Fibroblast of lung (primary cell): ENCODE measurements at regions not wholly inside any gene's neighbourhood (a gene's known extent, or its start where the extent isn't known, plus 50 kb on each side); places are given as distances from the start of the nearest gene placed in this dataset.

ENCODE experiments used
- DNase-seq, 2 donors: peaks; one replicate each; pipeline versions ENCODE4 v3.0.0 to v3.0.0-alpha.2; 2010; ENCODE audit warnings: low read depth in 2 of 2
- H2AFZ ChIP-seq: 2 replicates; pipeline ENCODE4 v1.5.1; 2012; ENCODE audit warnings: low read length, control low read depth, inconsistent platforms
- H3K27ac ChIP-seq: 2 replicates; pipeline ENCODE4 v1.5.1; 2011; ENCODE audit warnings: low read length, control low read depth; ENCODE audit not compliant: insufficient read depth
- H3K27me3 ChIP-seq: 2 replicates; pipeline ENCODE4 v1.5.1; 2011; ENCODE audit warnings: mild to moderate bottlenecking, low read length; ENCODE audit not compliant: control insufficient read depth, insufficient read depth
- H3K36me3 ChIP-seq: 2 replicates; pipeline ENCODE4 v1.5.1; 2011; ENCODE audit warnings: low read length; ENCODE audit not compliant: control insufficient read depth, insufficient read depth
- H3K4me1 ChIP-seq: 2 replicates; pipeline ENCODE4 v1.5.1; 2011; ENCODE audit warnings: low read length; ENCODE audit not compliant: control insufficient read depth, insufficient read depth; ENCODE audit errors: extremely low read depth
- H3K4me2 ChIP-seq: 2 replicates; pipeline ENCODE4 v1.5.1; 2011; ENCODE audit warnings: low read length, control low read depth; ENCODE audit not compliant: insufficient read depth; ENCODE audit errors: extremely low read depth
- H3K4me3 ChIP-seq, 4 experiments: fragments of 200-600 bp in 1 of 4; sonication (generic) in 1 of 4; replicated peaks in 1 of 4; 2 replicates each; pipeline ENCODE4 v1.5.1; 2011 to 2016; ENCODE audit warnings: low read length in 4 of 4, low read depth in 3 of 4, mild to moderate bottlenecking in 3 of 4, control low read depth in 2 of 4, inconsistent platforms in 1 of 4, mixed read lengths in 1 of 4; ENCODE audit not compliant: insufficient read depth in 1 of 4; ENCODE audit errors: control extremely low read depth in 1 of 4
- H3K79me2 ChIP-seq: 2 replicates; pipeline ENCODE4 v1.5.1; 2012; ENCODE audit warnings: mild to moderate bottlenecking, low read length, inconsistent platforms; ENCODE audit not compliant: control insufficient read depth, insufficient read depth
- H3K9ac ChIP-seq: 2 replicates; pipeline ENCODE4 v1.5.1; 2011; ENCODE audit warnings: mild to moderate bottlenecking, low read length, control low read depth; ENCODE audit not compliant: insufficient read depth
- H3K9me3 ChIP-seq: 2 replicates; pipeline ENCODE4 v1.5.1; 2012; ENCODE audit warnings: low read depth, low read length; ENCODE audit not compliant: control insufficient read depth, insufficient read depth
- H4K20me1 ChIP-seq: 2 replicates; pipeline ENCODE4 v1.5.1; 2011; ENCODE audit warnings: low read length; ENCODE audit not compliant: control insufficient read depth, insufficient read depth; ENCODE audit errors: extremely low read depth
- EZH2 ChIP-seq: IDR thresholded peaks from 2 replicates; pipeline ENCODE4 v1.5.1; 2012; ENCODE audit warnings: low read length, control low read depth, mild to moderate bottlenecking; ENCODE audit errors: missing control alignments
- TF ChIP-seq, protein P1 (sequence below), 2 donors: IDR thresholded peaks in 1 of 2; conservative IDR thresholded peaks in 1 of 2; 1 replicate in 1 of 2; 2 replicates in 1 of 2; pipeline ENCODE4 v1.5.1; 2011 to 2012; ENCODE audit warnings: low read length in 2 of 2, control low read depth in 1 of 2, inconsistent platforms in 1 of 2, low read depth in 1 of 2, mild to moderate bottlenecking in 1 of 2

DNA sequence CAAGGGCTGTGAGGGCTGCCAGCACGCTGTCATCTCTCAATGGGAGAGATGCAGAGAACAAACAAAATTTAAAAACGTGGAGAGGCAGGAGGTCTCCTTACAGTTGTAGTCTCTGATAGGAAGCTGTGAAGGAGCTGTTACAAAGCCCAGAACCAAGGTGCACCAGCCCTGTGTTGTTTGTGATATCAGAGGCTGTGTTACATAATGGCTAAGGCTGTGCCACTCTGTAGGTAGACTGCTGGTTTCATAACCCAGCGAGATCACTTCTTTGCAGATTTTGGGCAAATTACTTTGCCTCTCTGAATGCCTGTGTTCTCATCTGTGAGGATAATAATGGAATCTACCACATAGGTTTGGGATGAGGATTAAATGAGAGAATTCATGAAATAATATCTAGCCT is 1480.7 kb upstream of the WWC1 start:
- H4K20me1 ChIP-seq = no peaks in the 10 kb centered on the region
- no peak overlapping the region for H3K4me3 ChIP-seq
- no peak for TF ChIP-seq EZH2
- TF ChIP-seq, protein P1, sequence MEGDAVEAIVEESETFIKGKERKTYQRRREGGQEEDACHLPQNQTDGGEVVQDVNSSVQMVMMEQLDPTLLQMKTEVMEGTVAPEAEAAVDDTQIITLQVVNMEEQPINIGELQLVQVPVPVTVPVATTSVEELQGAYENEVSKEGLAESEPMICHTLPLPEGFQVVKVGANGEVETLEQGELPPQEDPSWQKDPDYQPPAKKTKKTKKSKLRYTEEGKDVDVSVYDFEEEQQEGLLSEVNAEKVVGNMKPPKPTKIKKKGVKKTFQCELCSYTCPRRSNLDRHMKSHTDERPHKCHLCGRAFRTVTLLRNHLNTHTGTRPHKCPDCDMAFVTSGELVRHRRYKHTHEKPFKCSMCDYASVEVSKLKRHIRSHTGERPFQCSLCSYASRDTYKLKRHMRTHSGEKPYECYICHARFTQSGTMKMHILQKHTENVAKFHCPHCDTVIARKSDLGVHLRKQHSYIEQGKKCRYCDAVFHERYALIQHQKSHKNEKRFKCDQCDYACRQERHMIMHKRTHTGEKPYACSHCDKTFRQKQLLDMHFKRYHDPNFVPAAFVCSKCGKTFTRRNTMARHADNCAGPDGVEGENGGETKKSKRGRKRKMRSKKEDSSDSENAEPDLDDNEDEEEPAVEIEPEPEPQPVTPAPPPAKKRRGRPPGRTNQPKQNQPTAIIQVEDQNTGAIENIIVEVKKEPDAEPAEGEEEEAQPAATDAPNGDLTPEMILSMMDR (conservative IDR thresholded peaks at IDR 0.05 in 1 of 2, IDR thresholded peaks at IDR 0.05 in 1 of 2; ENCODE audit: low read depth in 1 of 2, low read length in 2 of 2) = no peak
- DNase-seq = no peak
- H3K9ac ChIP-seq = no peak overlapping the region
- no peak overlapping the region for H3K4me2 ChIP-seq
- no peaks in the 10 kb centered on the region for H3K79me2 ChIP-seq
- no peaks in the 10 kb centered on the region for H3K36me3 ChIP-seq
- H2AFZ ChIP-seq = no peak overlapping the region
- H3K27ac ChIP-seq = no peak overlapping the region
- no peaks in the 10 kb centered on the region for H3K4me1 ChIP-seq
- no peaks in the 10 kb centered on the region for H3K9me3 ChIP-seq
- H3K27me3 ChIP-seq = no peaks in the 10 kb centered on the region

DNA sequence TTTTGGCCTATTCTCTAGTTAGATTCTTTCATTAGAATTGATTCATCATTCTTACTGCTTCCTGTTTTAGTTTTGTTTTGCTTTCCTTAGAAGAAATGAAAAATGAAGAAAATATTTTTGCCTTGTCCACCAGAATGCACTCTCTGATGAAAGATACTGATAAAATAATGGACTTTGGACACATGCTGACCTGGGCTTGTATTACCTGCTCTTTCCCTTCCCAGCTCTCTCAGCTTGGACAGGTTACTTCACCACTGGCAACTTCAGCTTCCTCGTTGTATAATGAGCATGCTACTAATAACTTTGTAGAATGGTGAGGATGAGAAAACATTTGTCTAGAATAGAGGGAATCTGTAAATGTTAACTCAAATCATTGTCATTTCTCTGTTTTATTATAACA is 1468.1 kb upstream of the WWC1 start:
- Histone ChIP-seq H3K4me3 (no peak overlapping the region), H3K4me1 (no peaks in the 10 kb centered on the region), H3K27me3 (no peaks in the 10 kb centered on the region), H4K20me1 (no peaks in the 10 kb centered on the region), H3K4me2 (no peak overlapping the region), H3K9me3 (no peaks in the 10 kb centered on the region), H3K27ac (no peak overlapping the region), H3K79me2 (no peaks in the 10 kb centered on the region), H2AFZ (no peak overlapping the region), H3K9ac (no peak overlapping the region), H3K36me3 (no peaks in the 10 kb centered on the region)
- TF ChIP-seq, protein P1 (conservative IDR thresholded peaks at IDR 0.05 in 1 of 2, IDR thresholded peaks at IDR 0.05 in 1 of 2; ENCODE audit: low read depth in 1 of 2, low read length in 2 of 2) = no peak
- no peak for TF ChIP-seq EZH2
- no peak for DNase-seq

DNA sequence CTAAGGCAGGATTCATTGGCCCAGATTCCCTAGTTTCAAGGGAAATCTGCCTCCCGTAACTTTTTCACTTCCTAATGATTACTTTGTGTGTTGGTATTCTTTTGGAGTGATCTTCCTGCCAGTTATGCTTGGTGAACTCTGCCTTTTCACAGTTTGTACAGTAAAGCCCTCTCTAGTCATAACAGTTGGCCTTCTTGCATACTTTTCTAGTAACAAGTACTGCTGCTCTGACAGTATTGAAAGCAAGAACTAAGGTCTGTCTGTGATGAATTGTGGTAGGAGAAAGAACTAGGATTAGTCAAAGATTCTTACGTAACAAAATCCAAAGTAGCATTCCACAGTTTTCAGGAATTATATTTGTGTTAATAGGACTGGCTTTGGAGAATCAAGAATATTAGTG is 1457.2 kb upstream of the WWC1 start:
- H4K20me1 ChIP-seq = no peaks in the 10 kb centered on the region
- no peak for DNase-seq
- no peak overlapping the region for H2AFZ ChIP-seq
- H3K4me3 ChIP-seq = no peak overlapping the region
- no peak overlapping the region for H3K27ac ChIP-seq
- no peak for TF ChIP-seq EZH2
- TF ChIP-seq, protein P1 (conservative IDR thresholded peaks at IDR 0.05 in 1 of 2, IDR thresholded peaks at IDR 0.05 in 1 of 2; ENCODE audit: low read depth in 1 of 2, low read length in 2 of 2) = no peak
- H3K36me3 ChIP-seq = no peaks in the 10 kb centered on the region
- no peaks in the 10 kb centered on the region for H3K27me3 ChIP-seq
- no peaks in the 10 kb centered on the region for H3K79me2 ChIP-seq
- H3K4me1 ChIP-seq = no peaks in the 10 kb centered on the region
- H3K9me3 ChIP-seq = no peaks in the 10 kb centered on the region
- no peak overlapping the region for H3K4me2 ChIP-seq
- no peak overlapping the region for H3K9ac ChIP-seq
